Bone marrow (tissue), 2 donors: ENCODE measurements at regions not wholly inside any gene's neighbourhood (a gene's known extent, or its start where the extent isn't known, plus 50 kb on each side); places are given as distances from the start of the nearest gene placed in this dataset.

ENCODE experiments used
- DNase-seq, 2 donors: peaks; one replicate each; lab custom pipeline; 2025; lab: John Stamatoyannopoulos, UW

DNA sequence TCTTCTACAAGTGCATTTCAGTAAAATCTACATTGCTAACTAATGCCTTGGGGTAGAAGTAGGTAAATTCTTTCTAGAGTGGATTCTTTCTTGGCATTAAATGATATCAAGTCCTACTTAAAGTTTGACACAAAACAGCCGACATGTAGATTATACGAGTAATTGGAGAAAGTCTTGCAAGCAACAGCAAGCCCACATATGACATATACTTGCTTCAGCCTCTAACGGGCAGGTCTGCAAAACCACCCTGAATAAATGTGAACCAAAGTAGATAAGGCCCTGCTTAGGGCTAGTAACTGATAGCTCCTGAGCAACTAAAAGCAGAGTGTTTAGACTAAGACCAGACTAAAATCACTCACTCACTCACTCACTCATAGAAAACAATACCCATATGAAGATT is 203.2 kb downstream of the LTN1 start:
- no peak for DNase-seq

DNA sequence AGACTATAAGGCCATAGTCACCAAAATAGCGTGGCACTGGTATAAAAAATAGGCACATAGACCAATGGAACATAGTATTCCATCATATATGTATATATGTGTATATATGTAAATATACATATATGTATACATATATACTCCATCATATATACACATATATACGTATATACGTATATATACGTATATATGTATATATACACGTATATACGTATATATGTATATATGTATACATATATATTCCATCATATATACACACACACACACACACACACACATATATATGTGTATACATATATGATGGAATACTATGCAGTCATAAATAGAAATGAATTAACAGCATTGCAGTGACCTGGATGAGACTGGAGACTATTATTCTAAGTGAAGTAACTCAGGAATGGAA is 204.6 kb downstream of the LTN1 start:
- DNase-seq: no peak

DNA sequence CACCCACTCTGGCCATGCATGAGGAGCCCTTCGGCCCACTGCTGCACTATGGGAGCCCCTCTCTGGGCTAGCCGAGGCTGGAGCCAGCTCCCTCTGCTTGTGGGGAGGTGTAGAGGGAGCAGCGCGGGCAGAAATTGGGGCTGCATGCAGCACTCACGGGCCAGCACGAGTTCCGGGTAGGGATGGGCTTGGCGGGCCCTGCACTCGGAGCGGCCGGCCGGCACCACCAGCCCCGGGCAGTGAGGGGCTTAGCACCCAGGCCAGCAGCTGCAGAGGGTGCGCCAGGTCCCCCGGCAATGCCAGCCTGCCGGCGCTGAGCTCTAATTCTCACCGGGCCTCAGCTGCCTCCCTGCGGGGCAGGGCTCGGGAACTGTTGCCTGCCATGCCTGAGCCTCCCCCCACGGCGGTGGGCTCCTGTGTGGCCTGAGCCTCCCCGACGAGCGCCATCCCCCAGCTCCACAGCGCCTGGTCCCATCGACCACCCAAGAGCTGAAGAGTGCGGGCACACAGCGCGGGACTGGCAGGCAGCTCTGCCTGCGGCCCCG is 209.0 kb downstream of the LTN1 start:
- DNase-seq: no peak

DNA sequence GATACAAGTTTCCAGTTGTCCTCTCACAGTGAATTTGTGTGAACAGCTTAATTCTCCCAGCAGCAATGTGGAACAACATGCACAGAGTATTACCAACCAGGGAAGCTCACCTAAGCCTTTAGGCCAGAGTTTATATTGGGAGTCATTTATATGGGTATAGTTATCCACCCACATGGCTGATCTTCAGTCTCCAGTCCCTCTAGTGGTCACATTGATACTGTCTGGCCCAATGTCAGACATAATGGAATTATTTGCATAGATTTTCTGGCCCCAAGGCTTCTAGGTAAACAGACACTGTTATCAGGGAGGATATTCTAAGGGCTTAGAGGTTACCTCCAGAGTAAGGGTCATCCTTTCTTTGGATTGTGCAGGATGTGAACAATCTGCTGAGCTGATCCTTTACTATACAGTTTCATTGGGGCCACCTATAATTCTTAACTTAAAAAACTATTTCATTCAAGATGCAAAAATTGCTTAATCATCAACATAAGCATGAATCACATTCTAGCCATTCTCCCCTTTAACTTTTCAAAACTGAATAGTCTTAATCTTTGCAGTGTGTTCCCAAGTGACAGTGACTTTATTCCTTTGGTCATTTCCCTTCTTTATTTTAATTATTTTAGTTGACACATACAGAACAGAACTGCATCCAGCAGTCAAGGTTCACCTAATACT is 210.9 kb downstream of the LTN1 start:
- DNase-seq: no peak

- no peak for DNase-seq
Observed at GRCh38 chr21:28779914-28780313, 212.8 kb downstream of the LTN1 start.

GRCh38 chr21:28776251-28776650 is 216.4 kb downstream of the LTN1 start:
- DNase-seq: no peak

- DNase-seq: no peak
Observed at GRCh38 chr21:28775071-28775470, 217.6 kb downstream of the LTN1 start.

GRCh38 chr21:28773036-28773435 is 219.6 kb downstream of the LTN1 start:
- no peak for DNase-seq

DNA sequence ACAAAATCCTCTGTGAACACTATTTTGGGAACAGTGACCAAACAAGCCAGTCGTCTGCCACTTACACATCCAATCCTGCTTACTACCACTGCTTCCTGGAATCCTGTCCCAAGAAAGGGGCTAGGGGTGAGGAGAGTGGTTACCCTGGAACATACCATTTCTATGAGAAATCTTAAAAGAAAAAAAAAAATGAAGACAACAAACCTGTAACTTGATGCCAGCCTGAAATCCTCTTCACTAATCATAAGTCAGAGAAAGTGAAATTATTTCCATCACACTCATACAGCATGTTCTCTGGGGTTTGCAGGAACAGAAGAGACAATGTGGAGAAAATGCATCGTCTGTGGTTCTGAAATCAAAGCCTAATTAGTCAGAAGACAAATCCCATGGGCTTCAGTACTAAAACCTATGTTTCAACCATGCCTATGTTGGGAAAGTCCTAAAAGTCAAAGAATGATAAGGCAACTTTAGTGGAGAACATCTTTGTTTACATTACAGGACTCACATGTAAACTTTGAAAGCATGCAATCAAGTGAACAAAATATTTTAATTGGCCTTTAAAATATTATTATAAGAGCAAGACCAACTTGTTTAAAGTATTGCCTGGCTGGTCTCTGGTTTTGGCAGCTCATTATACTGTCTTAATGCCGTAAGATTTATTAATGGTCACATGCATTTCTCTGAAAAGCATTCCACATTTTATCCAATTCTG is 220.7 kb downstream of the LTN1 start:
- no peak for DNase-seq

GRCh38 chr21:28770867-28771661 is 221.6 kb downstream of the LTN1 start:
- DNase-seq: no peak

GRCh38 chr21:28769683-28770082 is 223.0 kb downstream of the LTN1 start:
- no peak for DNase-seq

- DNase-seq: no peak
Observed at GRCh38 chr21:28768753-28769152, 223.9 kb downstream of the LTN1 start.

GRCh38 chr21:28767523-28767922 is 225.2 kb downstream of the LTN1 start:
- no peak for DNase-seq

GRCh38 chr21:28763809-28764418 is 228.8 kb downstream of the LTN1 start:
- DNase-seq: no peak

GRCh38 chr21:28762357-28762735 is 230.3 kb downstream of the LTN1 start:
- no peak for DNase-seq

GRCh38 chr21:28761674-28762356 is 230.9 kb downstream of the LTN1 start:
- no peak for DNase-seq

DNA sequence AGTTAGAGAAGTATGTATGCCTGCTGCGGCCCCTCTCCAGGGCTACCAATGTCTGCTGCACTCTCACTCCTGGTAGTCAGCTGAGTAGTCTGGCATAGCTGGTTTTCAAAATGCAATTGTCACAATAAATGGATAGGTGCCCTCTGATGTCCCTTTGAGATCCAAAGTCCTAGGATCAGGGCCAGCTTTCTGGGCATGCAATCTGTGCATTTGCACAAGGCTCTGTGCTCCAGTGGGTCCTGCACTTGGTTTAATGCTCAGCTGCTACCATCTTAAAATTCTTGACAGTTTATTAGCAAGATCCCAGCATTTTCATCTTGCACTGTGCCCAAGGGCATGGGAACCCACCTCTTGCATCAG is 233.8 kb downstream of the LTN1 start:
- DNase-seq: no peak

DNA sequence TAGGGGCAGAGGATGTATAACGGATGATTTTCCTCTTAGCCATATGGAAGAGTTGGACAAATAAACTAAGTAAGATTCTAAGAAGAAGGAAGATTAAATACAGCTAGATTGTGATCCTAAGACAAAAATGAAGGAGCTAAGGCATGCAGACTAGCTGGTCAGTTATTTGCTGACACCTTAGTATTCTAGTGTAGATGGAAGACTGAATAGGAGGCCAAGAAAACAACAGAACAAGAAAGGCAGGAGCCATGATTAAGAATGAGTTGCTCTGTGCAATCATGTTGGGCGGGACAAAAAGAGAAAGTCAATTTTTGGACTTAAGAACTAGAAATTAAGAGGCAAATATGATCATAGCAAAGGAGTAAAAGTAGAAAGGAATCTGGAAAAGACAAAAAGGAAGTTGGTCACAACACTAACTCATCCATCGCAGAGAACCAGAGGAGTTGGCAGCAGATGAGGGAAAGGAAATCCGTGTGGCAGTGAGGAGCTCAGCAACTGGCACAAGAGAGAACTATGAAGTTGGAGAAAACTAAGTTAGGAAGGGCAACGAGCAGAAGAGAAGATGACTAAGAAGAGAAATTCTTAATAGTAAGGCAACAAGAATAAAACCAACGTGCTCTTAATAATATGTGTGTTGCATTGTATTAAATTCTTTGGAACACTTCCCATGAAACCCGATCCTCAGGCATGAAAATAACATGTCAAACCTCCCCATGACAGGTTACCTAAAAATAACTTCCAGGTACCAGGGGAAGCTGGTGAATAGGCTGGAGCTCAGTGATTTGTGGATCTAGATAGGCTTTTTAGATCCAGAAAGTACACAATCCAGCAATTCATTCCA is 234.4 kb downstream of the LTN1 start:
- no peak for DNase-seq

GRCh38 chr21:28754862-28755261 is 237.8 kb downstream of the LTN1 start:
- DNase-seq: no peak

DNA sequence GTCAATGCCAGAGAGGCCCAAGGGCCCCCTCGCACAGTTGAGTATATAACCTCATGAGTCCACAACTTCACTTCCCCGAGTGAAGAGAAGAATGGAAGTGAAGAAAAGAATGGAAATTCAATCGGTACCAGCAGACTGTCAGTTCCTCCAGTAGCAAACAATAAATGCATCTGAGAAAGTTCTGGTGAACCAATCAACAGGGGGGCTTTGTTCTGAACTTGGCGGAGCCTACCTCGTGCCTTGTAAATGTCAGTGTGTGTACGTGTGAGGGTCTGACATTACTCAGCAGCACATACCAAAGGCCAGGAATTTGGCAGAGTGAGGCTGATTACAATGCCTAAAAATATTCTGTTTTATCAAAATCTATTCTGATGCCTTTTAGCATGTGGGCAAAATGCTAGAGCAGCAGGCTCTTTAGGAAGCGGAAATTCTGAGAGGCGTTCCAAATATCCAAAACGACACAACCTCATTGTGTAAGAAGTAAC is 238.5 kb downstream of the LTN1 start:
- no peak for DNase-seq

- DNase-seq: no peak
Observed at GRCh38 chr21:28752131-28752530, 240.5 kb downstream of the LTN1 start.
